ENCODE measurements at regions not wholly inside any gene's neighbourhood (a gene's known extent, or its start where the extent isn't known, plus 50 kb on each side); places are given as distances from the start of the nearest gene placed in this dataset.

DNA sequence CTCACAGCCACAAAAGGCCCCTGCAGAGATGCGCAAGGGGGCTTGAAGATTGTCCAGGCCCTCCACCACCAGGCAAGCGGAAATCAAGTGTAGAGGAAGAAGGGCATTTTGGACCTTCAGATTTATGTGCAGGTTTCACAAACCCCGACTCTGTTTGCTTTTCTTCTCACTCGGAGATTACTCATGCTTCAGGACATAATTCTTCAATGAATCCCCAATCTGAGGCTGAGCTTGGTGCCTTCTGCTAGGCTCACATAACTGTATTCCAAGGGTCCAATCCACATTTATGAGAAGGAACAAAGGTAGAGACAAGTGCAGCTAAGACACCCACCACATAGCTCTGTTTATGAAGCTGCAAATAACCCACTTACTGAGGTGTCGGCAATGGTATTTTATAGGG, 50.6 kb upstream of the NMNAT3 start:
- DNase-seq, result no peak
